HEK293 (cell line): ENCODE measurements at regions not wholly inside any gene's neighbourhood (a gene's known extent, or its start where the extent isn't known, plus 50 kb on each side); places are given as distances from the start of the nearest gene placed in this dataset.

ENCODE experiments used
- CTCF ChIA-PET: fragments of 350-600 bp; formaldehyde crosslinking; extraction: SDS; loops from one replicate; lab custom pipeline; 2021; ENCODE audit warnings: antibody characterized with exemption; lab: Yijun Ruan, JAX
- POLR2A ChIA-PET: fragments of 300-600 bp; formaldehyde crosslinking; extraction: SDS; loops from one replicate; lab custom pipeline; 2020; ENCODE audit warnings: antibody characterized with exemption, inconsistent platforms; lab: Yijun Ruan, JAX
- H3K27ac ChIP-seq: fragments of 200-500 bp; sonication (Bioruptor generic); 2 replicates; pipeline ENCODE4 v1.5.1; 2014; ENCODE audit warnings: low read depth, low read length, control low read depth, inconsistent platforms; ENCODE audit errors: extremely low read depth
- H3K36me3 ChIP-seq, 2 experiments: fragments of 200-500 bp in 1 of 2; sonication (Bioruptor generic) in 1 of 2; 1 replicate in 1 of 2; 2 replicates in 1 of 2; pipeline ENCODE4 v1.5.1; 2014 to 2017; ENCODE audit warnings: inconsistent platforms in 2 of 2, low read length in 2 of 2; ENCODE audit not compliant: control insufficient read depth in 2 of 2, insufficient read depth in 1 of 2
- H3K4me1 ChIP-seq: fragments of 200-500 bp; sonication (Bioruptor generic); 2 replicates; pipeline ENCODE4 v1.5.1; 2014; ENCODE audit warnings: mild to moderate bottlenecking, low read length, inconsistent platforms; ENCODE audit not compliant: control insufficient read depth, insufficient read depth
- H3K4me3 ChIP-seq: 2 replicates; pipeline ENCODE4 v1.5.1; 2011; ENCODE audit warnings: low read depth, mild to moderate bottlenecking, control low read depth, low read length, moderate library complexity
- H3K9me3 ChIP-seq: fragments of 200-500 bp; sonication (Bioruptor generic); 2 replicates; pipeline ENCODE4 v1.5.1; 2014; ENCODE audit warnings: low read depth, low read length, inconsistent platforms; ENCODE audit not compliant: control insufficient read depth, insufficient read depth
- BCL11B ChIP-seq: fragments of 450-650 bp; formaldehyde crosslinking; IDR thresholded peaks from 2 replicates; pipeline ENCODE4 v1.5.1; 2016; ENCODE audit warnings: low read depth, missing biosample characterization, missing genetic modification characterization
- KLF8 ChIP-seq: fragments of 450-650 bp; formaldehyde crosslinking; IDR thresholded peaks from 2 replicates; pipeline ENCODE4 v1.5.1; 2016; ENCODE audit warnings: missing biosample characterization, missing genetic modification characterization
- SP7 ChIP-seq: fragments of 450-650 bp; formaldehyde crosslinking; IDR thresholded peaks from 2 replicates; pipeline ENCODE4 v1.5.1; 2016; ENCODE audit warnings: missing biosample characterization, missing genetic modification characterization
- TRIM28 ChIP-seq: IDR thresholded peaks from 2 replicates; pipeline ENCODE4 v1.6.1; 2011; ENCODE audit warnings: low read length, control low read depth, borderline replicate concordance
- ZBTB7A ChIP-seq: fragments of 450-650 bp; formaldehyde crosslinking; IDR thresholded peaks from 2 replicates; pipeline ENCODE4 v1.5.1; 2016; ENCODE audit warnings: low read depth, missing biosample characterization, missing genetic modification characterization
- ZFHX2 ChIP-seq: fragments of 450-650 bp; formaldehyde crosslinking; conservative IDR thresholded peaks from 2 replicates; pipeline ENCODE4 v1.5.1; 2016; ENCODE audit warnings: missing biosample characterization, missing genetic modification characterization
- ZFP37 ChIP-seq: fragments of 450-650 bp; formaldehyde crosslinking; IDR thresholded peaks from 2 replicates; pipeline ENCODE4 v1.5.1; 2016; ENCODE audit warnings: missing biosample characterization, missing genetic modification characterization
- ZNF140 ChIP-seq: fragments of 450-650 bp; formaldehyde crosslinking; IDR thresholded peaks from 2 replicates; pipeline ENCODE4 v1.5.1; 2016; ENCODE audit warnings: missing biosample characterization, missing genetic modification characterization
- ZNF184 ChIP-seq: fragments of 450-650 bp; IDR thresholded peaks from 2 replicates; pipeline ENCODE4 v1.5.1; 2018; ENCODE audit warnings: missing biosample characterization, mild to moderate bottlenecking, missing genetic modification characterization
- ZNF221 ChIP-seq: fragments of 450-650 bp; formaldehyde crosslinking; IDR thresholded peaks from 2 replicates; pipeline ENCODE4 v1.5.1; 2017; ENCODE audit warnings: missing biosample characterization, missing genetic modification characterization, borderline replicate concordance
- ZNF24 ChIP-seq: fragments of 450-650 bp; formaldehyde crosslinking; IDR thresholded peaks from 2 replicates; pipeline ENCODE4 v1.5.1; 2016; ENCODE audit warnings: missing biosample characterization, missing genetic modification characterization
- ZNF248 ChIP-seq: fragments of 450-650 bp; formaldehyde crosslinking; IDR thresholded peaks from 2 replicates; pipeline ENCODE4 v1.5.1; 2017; ENCODE audit warnings: missing biosample characterization, missing genetic modification characterization
- ZNF311 ChIP-seq: fragments of 450-650 bp; formaldehyde crosslinking; IDR thresholded peaks from 2 replicates; pipeline ENCODE4 v1.5.1; 2017; ENCODE audit warnings: missing biosample characterization, missing genetic modification characterization, borderline replicate concordance
- ZNF354C ChIP-seq: fragments of 450-650 bp; formaldehyde crosslinking; IDR thresholded peaks from 2 replicates; pipeline ENCODE4 v1.5.1; 2016; ENCODE audit warnings: missing biosample characterization, missing genetic modification characterization, low read depth, borderline replicate concordance
- ZNF394 ChIP-seq: fragments of 450-650 bp; formaldehyde crosslinking; IDR thresholded peaks from 2 replicates; pipeline ENCODE4 v1.5.1; 2016; ENCODE audit warnings: missing biosample characterization, missing genetic modification characterization, mild to moderate bottlenecking, moderate library complexity, borderline replicate concordance
- ZNF416 ChIP-seq: fragments of 450-650 bp; formaldehyde crosslinking; IDR thresholded peaks from 2 replicates; pipeline ENCODE4 v1.5.1; 2016; ENCODE audit warnings: missing biosample characterization, missing genetic modification characterization
- ZNF514 ChIP-seq: fragments of 450-650 bp; formaldehyde crosslinking; IDR thresholded peaks from 2 replicates; pipeline ENCODE4 v1.5.1; 2016; ENCODE audit warnings: missing biosample characterization, missing genetic modification characterization
- ZNF561 ChIP-seq: fragments of 450-650 bp; IDR thresholded peaks from 2 replicates; pipeline ENCODE4 v1.5.1; 2018; ENCODE audit warnings: missing biosample characterization, missing genetic modification characterization, borderline replicate concordance
- ZNF610 ChIP-seq: fragments of 450-650 bp; formaldehyde crosslinking; IDR thresholded peaks from 2 replicates; pipeline ENCODE4 v1.5.1; 2016; ENCODE audit warnings: missing biosample characterization, missing genetic modification characterization, borderline replicate concordance
- ZNF776 ChIP-seq: fragments of 450-650 bp; formaldehyde crosslinking; IDR thresholded peaks from 2 replicates; pipeline ENCODE4 v1.5.0; 2017; ENCODE audit warnings: missing biosample characterization, missing genetic modification characterization, borderline replicate concordance
- ZXDB ChIP-seq: fragments of 450-650 bp; formaldehyde crosslinking; IDR thresholded peaks from 2 replicates; pipeline ENCODE4 v1.5.1; 2016; ENCODE audit warnings: missing biosample characterization, missing genetic modification characterization
- TF ChIP-seq, protein P1 (sequence below): fragments of 450-650 bp; formaldehyde crosslinking; IDR thresholded peaks from 2 replicates; pipeline ENCODE4 v1.5.1; 2016; ENCODE audit warnings: missing biosample characterization, missing genetic modification characterization, borderline replicate concordance
- TF ChIP-seq, protein P2 (sequence below): fragments of 450-650 bp; formaldehyde crosslinking; IDR thresholded peaks from 2 replicates; pipeline ENCODE4 v1.5.0; 2017; ENCODE audit warnings: missing biosample characterization, missing genetic modification characterization, borderline replicate concordance

DNA sequence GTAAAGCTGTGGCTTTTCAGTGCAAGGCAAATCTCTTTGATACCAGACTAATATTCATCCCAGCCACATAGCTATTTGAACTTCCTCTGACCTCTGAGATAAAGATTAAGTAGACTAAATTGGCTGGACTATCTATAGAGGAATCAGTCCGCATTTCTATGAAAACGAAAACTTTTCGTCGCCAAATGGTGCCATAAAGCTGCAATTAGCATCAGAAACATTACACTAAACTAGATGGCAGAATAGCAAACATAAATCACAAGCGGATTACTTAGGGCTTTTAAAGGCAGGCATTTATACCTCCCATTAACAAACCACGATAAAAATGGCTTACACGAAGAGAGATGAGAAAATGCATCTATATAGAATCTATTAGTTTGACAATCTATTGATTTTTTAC, 1009.7 kb upstream of the CDH6 start (continued):
- TF ChIP-seq ZNF311 (tag by site-specific recombination), result no peak
- TF ChIP-seq ZNF354C (tag by site-specific recombination), result no peak
- no peak for TF ChIP-seq ZNF248
- no peak for TF ChIP-seq ZFHX2 (tag by site-specific recombination)
- no peak for TF ChIP-seq ZNF24 (tag by site-specific recombination)
- TF ChIP-seq ZNF776 (tag by site-specific recombination), result no peak
- TF ChIP-seq ZNF610 (tag by site-specific recombination), result no peak
- TF ChIP-seq ZNF221 (tag by site-specific recombination), result no peak

DNA sequence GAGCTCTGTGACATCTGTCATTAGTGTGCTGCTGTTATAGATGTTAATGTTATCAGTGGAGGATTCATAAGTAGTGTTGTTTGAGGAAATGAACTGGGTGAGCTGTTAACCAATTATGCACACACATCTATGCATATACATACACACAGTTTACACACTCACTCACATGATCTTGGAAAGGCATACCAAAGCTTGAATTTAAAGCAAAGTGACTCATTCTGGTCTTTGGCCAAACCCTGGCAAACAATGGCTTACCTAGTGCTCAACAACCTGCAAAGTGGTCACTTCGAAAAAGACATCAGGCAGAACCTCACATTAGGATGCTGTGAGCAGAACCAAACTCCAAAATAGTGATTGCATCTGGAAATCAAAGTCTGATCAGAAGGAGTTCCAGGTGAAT, 1037.3 kb upstream of the CDH6 start:
- ChIA-PET POLR2A (no interaction called here), CTCF (no interaction called here)
- Histone ChIP-seq H3K27ac (no peak overlapping the region), H3K4me1 (no peaks in the 10 kb centered on the region), H3K9me3 (no peaks in the 10 kb centered on the region), H3K4me3 (no peak overlapping the region), H3K36me3 (no peaks in the 10 kb centered on the region)
- no peak for TF ChIP-seq TRIM28
- TF ChIP-seq ZFP37 (tag by site-specific recombination), result no peak
- TF ChIP-seq ZNF416 (tag by site-specific recombination), result no peak
- no peak for TF ChIP-seq ZNF184
- TF ChIP-seq, protein P1, sequence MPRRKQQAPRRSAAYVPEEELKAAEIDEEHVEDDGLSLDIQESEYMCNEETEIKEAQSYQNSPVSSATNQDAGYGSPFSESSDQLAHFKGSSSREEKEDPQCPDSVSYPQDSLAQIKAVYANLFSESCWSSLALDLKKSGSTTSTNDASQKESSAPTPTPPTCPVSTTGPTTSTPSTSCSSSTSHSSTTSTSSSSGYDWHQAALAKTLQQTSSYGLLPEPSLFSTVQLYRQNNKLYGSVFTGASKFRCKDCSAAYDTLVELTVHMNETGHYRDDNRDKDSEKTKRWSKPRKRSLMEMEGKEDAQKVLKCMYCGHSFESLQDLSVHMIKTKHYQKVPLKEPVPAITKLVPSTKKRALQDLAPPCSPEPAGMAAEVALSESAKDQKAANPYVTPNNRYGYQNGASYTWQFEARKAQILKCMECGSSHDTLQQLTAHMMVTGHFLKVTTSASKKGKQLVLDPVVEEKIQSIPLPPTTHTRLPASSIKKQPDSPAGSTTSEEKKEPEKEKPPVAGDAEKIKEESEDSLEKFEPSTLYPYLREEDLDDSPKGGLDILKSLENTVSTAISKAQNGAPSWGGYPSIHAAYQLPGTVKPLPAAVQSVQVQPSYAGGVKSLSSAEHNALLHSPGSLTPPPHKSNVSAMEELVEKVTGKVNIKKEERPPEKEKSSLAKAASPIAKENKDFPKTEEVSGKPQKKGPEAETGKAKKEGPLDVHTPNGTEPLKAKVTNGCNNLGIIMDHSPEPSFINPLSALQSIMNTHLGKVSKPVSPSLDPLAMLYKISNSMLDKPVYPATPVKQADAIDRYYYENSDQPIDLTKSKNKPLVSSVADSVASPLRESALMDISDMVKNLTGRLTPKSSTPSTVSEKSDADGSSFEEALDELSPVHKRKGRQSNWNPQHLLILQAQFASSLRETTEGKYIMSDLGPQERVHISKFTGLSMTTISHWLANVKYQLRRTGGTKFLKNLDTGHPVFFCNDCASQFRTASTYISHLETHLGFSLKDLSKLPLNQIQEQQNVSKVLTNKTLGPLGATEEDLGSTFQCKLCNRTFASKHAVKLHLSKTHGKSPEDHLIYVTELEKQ, result no peak
- no peak for TF ChIP-seq ZNF140 (tag by site-specific recombination)
- no peak for TF ChIP-seq SP7 (tag by site-specific recombination)
- no peak for TF ChIP-seq ZNF561 (tag by site-specific recombination)
- TF ChIP-seq, protein P2, sequence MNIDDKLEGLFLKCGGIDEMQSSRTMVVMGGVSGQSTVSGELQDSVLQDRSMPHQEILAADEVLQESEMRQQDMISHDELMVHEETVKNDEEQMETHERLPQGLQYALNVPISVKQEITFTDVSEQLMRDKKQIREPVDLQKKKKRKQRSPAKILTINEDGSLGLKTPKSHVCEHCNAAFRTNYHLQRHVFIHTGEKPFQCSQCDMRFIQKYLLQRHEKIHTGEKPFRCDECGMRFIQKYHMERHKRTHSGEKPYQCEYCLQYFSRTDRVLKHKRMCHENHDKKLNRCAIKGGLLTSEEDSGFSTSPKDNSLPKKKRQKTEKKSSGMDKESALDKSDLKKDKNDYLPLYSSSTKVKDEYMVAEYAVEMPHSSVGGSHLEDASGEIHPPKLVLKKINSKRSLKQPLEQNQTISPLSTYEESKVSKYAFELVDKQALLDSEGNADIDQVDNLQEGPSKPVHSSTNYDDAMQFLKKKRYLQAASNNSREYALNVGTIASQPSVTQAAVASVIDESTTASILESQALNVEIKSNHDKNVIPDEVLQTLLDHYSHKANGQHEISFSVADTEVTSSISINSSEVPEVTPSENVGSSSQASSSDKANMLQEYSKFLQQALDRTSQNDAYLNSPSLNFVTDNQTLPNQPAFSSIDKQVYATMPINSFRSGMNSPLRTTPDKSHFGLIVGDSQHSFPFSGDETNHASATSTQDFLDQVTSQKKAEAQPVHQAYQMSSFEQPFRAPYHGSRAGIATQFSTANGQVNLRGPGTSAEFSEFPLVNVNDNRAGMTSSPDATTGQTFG (tag by site-specific recombination), result no peak
- no peak for TF ChIP-seq ZBTB7A (tag by site-specific recombination)
- TF ChIP-seq ZXDB (tag by site-specific recombination), result no peak
- no peak for TF ChIP-seq KLF8 (tag by site-specific recombination)
- TF ChIP-seq ZNF394 (tag by site-specific recombination), result no peak
- TF ChIP-seq BCL11B, result no peak
- no peak for TF ChIP-seq ZNF514 (tag by site-specific recombination)
